HK-2 (cell line): ENCODE measurements at regions not wholly inside any gene's neighbourhood (a gene's known extent, or its start where the extent isn't known, plus 50 kb on each side); places are given as distances from the start of the nearest gene placed in this dataset.
A peak's percentile ranks its signal among the peaks of the same experiment; 100 is the strongest.

Source experiments
- DNase-seq: peaks from one replicate; pipeline ENCODE4 v3.0.0-alpha.2; 2018; ENCODE audit not compliant: unreplicated experiment

DNA sequence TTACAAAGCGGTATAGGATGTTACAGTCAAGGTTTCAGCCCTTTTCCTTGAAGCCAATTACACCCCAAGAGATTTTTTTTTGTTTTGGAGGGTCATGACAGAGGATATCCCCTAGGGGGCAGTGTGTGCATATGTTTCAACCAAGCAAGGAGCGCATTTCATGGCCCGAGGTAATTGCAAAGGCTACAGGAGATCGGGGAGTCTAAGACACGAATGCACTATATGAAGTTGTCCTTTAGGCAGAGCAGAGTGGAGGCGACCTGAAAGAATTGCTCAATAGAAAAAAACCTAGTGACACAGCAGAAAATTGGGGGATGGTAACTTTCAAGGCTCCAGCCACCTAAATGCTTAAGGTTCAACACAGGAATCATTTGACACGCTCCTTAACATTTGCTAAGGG, 219.8 kb upstream of the PARD3B start:
- peak; percentile 65 for DNase-seq

DNA sequence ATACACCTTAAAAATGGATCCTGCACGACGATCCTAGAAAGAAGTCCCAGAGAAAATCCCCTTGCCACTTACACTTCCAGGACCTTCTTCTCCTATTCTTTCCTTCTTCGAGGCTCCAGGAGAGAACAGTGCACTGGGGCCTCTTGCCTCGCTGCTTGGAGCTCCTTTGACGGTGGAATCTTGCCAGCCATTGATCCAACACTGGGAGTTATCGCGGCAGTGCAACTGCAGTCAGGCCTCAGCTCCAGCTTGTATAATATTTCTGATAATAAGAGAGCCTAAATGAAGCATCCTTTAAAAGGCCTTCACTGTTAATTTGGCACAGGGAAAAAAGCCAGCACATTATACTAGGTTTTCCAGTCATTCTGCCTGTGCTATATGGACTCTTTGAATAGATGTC, 216.9 kb upstream of the PARD3B start:
- DNase-seq, result no peak

GRCh38 chr2:204329016-204329415, 216.3 kb upstream of the PARD3B start:
- DNase-seq, result no peak

DNA sequence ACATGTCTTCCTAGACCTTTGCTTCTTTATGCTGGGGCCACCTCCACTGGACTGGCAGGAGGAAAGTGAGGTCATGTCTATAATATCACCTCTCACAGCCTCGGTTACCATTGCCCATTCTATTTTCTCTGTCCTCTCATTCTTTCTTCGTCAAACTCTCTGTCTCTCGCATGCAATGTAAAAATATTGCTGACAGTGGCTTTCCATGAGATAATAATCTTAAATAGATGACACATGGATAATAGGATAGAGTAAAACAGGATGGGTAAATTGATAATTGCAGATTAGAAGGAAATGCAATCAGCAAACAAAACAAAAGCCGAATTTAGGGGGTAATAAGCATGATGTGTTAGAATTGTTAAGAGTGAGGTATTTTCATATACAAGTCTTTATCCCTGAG, 215.7 kb upstream of the PARD3B start:
- DNase-seq, result no peak

- DNase-seq, result no peak
These were observed 214.1 kb upstream of the PARD3B start for GRCh38 chr2:204331180-204331579.

DNA sequence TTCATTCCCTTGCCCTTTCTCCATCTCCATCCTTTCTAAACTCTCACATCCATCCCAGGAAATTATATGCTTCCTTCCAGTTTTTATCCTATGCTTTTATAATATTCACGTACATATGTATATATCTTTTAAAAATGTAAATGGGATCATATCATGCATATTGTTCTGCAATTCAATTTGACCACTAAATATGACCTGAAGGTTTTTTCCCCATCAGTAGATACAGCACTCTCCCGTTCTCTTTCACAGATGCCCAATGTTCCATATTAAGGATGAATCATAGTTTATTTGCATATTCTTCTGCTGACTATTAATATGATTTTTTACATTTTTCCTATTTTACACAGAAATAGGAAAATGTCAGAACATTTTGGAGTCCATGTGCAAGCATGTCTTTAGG, 213.3 kb upstream of the PARD3B start:
- DNase-seq, result no peak

DNA sequence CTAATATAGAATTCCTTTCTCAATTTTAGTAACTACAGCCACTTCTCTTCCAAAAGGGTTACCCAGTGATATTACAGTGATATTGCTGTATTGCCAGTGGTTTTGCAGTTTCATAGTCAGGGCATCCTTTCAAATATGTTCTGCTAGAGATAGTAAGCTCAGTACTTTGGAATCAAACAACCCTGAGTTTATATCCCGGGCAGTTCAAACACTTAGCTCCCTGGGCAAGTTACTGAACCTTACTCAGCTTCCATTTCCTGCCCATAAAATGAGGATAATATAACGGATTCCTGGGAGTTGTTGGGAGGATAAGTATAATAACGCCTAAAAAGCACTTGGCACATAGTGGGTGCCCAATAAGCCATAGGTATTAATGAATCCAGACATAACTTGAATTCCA, 212.6 kb upstream of the PARD3B start:
- no peak for DNase-seq

GRCh38 chr2:204333861-204334260, 211.4 kb upstream of the PARD3B start:
- DNase-seq, result no peak

- no peak for DNase-seq
These were observed 209.7 kb upstream of the PARD3B start for GRCh38 chr2:204335451-204336058.

GRCh38 chr2:204336153-204336744, 209.0 kb upstream of the PARD3B start:
- no peak for DNase-seq

DNA sequence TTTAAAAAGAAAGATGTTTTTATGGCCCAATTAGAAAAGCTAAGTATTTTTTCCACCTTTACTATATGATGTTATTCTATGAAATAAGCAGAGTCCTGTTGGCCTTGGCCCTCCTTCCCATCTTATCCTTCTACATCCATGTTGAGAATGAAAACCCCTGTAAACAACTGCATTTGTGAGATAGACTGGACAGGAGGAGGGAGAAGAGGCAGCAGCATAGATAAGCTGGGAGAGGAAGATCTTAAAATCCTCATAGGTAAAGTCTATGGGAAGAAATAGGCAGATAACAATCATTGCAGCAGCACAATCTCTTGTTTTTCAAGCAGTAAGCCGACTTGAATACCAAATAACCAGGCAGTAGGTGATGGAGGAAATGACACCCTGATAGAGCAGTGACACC, 207.6 kb upstream of the PARD3B start:
- no peak for DNase-seq

- DNase-seq, result no peak
These were observed 206.0 kb upstream of the PARD3B start for GRCh38 chr2:204339212-204339715.

DNA sequence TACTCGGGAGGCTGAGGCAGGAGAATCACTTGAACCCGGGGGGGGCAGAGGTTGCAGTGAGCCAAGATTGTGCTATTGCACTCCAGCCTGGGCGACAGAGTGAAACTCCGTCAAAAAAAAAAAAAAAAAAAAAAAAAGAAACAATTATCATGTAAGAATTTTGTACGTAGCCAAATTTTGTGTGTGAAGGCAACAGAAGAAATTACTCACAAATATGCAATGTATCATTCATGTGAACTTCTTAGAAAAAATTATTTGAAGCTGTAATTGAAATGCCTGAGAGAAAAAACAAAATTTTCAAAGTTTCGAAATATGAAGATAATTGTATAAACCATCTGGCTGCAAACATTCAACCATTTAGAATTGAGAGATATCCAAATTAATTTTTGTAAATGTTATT, 204.8 kb upstream of the PARD3B start:
- DNase-seq, result no peak

DNA sequence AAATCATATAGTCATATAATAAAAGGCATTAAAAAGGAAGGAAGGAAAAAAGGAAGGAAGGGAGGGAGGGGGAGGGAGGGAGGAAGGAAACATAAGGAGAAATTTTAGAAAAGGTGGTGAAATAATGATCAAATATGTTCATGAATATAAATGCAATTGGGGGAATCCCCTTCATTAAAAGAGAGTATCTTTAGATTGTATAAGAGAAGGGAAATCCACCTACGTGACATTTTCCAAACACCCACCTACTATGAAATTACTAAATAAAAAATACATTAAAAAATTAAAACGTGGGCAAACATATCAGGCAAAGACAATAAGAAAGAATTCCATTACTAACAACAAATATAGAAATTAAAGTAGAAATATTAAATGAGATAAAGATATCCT, 203.4 kb upstream of the PARD3B start:
- no peak for DNase-seq

- no peak for DNase-seq
These were observed 201.6 kb upstream of the PARD3B start for GRCh38 chr2:204343685-204344084.

DNA sequence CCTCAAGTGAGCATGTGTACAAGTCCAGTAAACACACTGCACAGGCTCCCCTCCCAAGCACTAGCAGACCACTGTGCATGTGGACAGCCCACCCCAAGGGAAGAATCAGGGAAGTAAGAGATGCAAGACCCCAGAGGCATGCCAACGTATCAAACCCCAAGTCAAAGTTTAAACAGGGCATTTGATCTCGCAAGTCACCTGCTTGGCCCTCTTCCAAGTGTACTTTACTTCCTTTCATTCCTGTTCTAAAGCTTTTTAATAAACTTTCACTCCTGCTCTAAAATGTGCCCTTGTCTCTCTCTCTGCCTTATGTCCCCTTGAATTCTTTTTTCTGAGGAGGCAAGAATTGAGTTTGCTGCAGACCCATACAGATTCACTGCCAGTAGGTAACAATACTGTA, 201.2 kb upstream of the PARD3B start:
- no peak for DNase-seq

- no peak for DNase-seq
These were observed 198.4 kb upstream of the PARD3B start for GRCh38 chr2:204346906-204347305.

DNA sequence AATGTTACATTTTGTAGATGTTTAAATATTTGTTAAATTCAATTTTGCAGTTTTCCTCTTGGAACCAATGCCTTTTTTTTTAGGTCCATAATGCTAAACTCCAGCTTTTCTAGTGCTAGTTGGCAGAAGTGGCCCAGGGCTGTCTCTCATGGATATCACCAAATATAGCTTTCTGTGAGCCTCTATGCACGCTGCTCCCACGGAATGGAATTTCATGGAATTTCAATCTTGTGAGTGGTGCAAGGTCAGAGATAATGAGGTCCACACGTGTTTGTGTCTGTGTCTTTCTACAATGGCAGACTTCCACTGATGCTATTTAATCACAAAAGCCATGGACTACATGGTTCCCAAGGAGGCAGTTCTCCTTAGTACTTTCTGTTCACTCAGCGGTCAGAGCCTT, 191.5 kb upstream of the PARD3B start:
- DNase-seq, result no peak

DNA sequence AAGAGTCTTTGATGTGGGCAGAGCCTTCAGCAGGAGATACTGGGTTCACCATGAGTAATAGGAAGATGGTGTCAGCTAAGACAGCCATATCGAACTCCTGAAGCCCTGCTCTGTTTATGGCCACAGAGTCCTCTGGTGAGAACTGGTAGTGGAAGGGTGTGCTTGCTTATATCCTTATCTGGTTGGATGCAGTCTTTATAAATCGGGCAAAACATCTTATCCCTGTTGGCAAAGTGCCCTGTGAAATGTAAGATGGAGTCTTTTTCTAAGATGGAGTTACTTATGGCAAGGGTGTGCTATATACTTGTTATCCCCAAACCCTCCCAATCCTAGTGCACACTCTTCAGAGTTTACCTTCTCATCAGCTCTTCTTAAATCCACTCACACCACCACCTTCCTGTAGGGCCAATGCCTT, 190.8 kb upstream of the PARD3B start:
- no peak for DNase-seq

DNA sequence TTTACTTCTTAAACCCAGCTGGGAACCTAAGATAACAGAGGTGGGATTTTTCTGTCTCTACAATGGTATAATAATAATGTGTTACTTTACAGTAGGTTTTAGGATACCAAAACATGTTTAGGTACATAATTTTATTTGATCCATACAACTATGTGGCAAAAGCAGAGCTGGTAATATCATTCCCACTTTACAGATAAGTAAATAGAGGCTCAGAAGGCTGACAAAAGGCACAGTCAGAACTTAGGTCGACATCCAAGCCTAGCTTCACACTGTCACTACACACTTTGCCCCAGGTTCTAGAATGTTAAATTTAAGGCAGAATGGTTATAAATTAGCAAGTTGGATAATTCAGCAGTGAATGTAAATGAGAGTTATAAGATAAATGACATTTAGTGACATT, 189.6 kb upstream of the PARD3B start:
- DNase-seq, result no peak

GRCh38 chr2:204356151-204356641, 189.1 kb upstream of the PARD3B start:
- no peak for DNase-seq

- DNase-seq, result no peak
These were observed 188.0 kb upstream of the PARD3B start for GRCh38 chr2:204357286-204357685.

- no peak for DNase-seq
These were observed 186.2 kb upstream of the PARD3B start for GRCh38 chr2:204359076-204359475.
